HG02981 (cell line): ENCODE measurements at regions not wholly inside any gene's neighbourhood (a gene's known extent, or its start where the extent isn't known, plus 50 kb on each side); places are given as distances from the start of the nearest gene placed in this dataset.

ENCODE experiments used
- ATAC-seq: cut with Tn5 transposase; IDR thresholded peaks from one replicate; pipeline ENCODE4 v1.9.1; 2021; ENCODE audit warnings: mild to moderate bottlenecking, moderate library complexity; ENCODE audit not compliant: unreplicated experiment

- ATAC-seq: no peak
Measured at GRCh38 chr16:14362774-14363371, 267.2 kb downstream of the PARN start.

DNA sequence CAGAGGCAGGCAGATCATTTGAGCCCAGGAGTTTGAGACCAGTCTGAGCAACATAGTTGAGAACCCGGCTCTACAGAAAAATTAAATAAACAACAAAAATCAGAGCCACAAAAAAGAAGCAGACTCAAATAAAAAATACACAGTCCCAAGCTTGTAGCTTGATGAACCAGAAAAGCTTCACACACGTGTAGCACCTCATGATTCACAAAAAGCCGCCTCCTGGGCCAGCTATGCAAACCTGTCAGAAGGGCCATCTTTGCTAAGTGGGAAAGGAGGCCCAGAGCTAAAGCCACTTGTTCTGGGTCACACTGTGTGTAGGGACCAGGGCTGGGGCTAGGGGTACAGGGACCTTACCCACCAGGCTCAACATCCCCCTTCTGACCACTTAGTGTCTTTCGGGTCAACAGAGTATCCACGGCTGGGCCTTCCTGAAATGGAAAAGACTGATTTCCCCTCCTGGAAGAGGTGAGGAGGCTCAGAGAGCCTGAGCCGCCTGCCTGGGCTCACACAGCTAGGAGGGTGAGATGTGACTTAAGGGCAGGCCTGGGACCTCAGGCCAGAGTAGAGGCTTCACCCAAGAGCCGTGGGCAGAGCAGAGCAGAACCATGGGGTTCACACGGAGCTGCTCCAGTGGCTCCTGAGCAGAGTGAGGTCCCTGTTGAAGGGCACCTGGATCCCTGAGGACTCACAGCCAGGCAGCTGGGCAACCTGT lies 269.6 kb downstream of the PARN start:
- no peak for ATAC-seq

DNA sequence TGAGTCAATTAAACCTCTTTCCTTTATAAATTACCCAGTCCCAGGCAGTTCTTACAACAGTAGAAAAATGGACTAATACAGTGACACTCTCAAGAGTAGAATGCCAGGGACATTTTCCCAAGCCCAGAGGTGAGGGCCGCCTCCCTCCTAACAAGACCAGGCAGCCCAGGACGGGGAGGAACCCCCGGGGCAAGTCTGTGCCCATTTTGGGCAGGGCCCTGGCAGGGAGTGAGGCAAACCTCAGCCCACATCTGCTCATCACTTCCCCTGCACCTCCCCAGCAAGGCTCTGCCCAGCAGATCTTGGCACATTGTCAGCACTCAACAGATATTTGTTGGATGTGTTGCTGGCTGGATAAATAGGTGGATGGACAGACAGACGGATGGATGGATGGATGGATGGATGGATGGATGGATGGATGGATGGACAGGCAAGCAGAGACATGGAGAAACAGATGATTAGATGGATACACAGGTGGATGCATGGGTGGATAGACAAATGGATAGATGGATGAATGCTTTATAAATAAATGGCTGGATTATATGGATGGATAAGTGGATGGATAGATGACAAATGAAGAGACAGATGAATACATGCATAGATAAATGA lies 271.3 kb downstream of the PARN start:
- no peak for ATAC-seq

DNA sequence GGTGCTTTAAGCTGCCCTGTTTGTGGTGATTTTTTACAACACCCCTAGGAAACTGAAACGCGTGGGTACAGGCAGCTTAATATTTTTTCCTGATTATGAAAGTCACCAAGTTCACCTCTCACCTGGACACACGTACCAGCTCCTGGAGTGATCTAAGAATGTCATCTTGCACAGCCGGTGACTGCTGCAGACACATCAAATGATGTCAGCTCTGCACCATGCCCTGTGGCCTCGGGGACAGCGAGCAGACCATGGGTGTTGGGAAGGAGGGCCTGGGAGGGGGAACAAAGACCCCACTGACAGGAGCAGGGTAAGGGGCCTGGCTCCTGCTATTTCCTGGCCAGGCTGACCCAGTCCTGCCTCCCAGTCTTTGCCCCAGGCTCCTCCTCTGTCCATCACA lies 272.7 kb downstream of the PARN start:
- ATAC-seq: no peak

GRCh38 chr16:14356064-14356463 lies 274.0 kb downstream of the PARN start:
- no peak for ATAC-seq

GRCh38 chr16:14354561-14355351 lies 275.3 kb downstream of the PARN start:
- peak; percentile 90 for ATAC-seq

- ATAC-seq: no peak
Measured at GRCh38 chr16:14353340-14353739, 276.7 kb downstream of the PARN start.

DNA sequence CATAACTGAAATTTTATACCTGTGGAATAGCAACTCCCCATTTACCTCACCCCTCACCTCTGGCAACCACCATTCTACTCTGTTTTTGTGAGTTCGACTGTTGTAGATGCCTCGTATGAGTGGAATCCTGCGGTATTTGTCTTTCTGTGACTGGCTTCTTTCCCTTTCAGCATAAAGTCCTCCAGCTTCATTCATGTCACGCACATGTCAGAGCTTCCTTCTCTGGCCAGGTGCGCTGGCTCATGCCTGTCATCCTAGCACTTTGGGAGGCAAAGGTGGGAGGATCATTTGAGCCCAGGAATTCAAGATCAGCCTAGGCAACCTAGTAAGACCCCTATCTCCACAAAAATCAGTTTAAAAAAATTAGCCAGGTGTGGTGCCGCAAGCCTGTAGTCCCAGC lies 278.4 kb downstream of the PARN start:
- no peak for ATAC-seq

- ATAC-seq: no peak
Measured at GRCh38 chr16:14350626-14351025, 279.4 kb downstream of the PARN start.

GRCh38 chr16:14350081-14350480 lies 279.0 kb downstream of the MRTFB start:
- ATAC-seq: no peak

DNA sequence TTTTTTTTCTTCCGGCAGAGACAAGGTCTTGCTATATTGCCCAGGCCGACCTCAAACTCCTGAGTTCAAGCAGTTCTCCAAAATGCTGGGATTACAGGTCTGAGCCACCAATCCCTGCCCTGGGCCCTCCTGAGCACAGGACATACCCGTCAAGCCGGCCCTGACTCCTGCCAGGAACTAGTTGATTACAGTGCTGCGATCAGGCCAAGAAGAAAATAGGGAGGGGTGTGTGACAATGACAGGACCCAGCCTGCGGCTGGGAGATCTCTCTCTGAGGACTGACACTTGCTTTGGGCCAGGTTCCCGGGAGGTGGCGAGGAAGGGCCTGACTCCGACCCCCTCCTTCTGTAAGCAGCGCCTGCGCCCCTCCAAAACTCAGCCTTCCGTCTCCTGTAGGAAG lies 276.6 kb downstream of the MRTFB start:
- ATAC-seq: no peak

- ATAC-seq: no peak
Measured at GRCh38 chr16:14346278-14347142, 275.4 kb downstream of the MRTFB start.

DNA sequence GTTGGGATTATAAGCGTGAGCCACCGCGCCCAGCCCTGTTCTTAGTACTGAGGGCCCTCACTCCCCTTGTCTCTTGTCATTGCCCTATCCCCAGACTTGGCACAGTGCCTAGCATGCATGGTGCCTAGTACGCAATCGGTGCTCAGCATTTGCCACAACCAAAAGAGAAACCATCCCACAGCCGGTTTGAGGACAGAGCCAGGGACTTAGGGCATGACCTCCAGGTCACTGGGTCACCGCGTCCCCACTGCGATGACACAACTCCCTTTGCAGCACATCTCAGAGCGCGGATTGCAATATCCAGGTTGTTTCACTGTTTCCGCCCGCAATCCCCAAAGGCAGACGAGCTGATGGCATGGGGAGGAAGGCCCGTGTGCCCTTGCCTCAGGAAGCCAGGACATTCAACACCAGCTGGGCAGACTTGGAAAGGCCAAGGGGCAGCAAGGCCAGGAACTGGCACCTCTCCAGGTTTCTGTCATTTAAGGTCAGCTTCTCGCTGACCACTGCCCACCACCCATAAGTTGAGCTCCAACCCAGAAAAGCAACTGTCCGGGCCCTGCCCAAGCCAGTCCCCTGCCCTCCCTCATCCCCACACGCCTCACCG lies 274.5 kb downstream of the MRTFB start:
- ATAC-seq: no peak

DNA sequence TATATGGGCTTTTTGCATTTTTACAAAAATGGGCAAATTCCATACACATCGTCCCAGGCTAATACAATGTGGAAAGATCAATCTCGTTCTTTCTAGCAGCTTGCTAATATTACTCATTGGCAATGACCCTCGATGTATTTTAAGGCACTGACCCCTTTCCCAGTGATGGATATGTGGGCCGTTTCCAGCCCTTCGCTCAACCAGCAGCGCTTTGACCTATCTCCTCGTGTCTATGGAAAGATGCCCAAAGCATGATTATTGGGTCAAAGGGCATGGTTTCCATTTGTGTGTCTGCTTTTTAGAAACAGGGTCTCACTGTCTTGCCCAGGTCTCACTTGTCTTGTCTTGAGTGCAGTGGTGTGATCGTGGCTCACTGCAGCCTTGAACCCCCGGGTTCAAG lies 273.8 kb downstream of the MRTFB start:
- ATAC-seq: no peak

- no peak for ATAC-seq
Measured at GRCh38 chr16:14344292-14344691, 273.2 kb downstream of the MRTFB start.

GRCh38 chr16:14341324-14342225 lies 270.5 kb downstream of the MRTFB start:
- no peak for ATAC-seq

GRCh38 chr16:14339694-14340093 lies 268.6 kb downstream of the MRTFB start:
- ATAC-seq: no peak

GRCh38 chr16:14338969-14339368 lies 267.9 kb downstream of the MRTFB start:
- no peak for ATAC-seq

GRCh38 chr16:14338236-14338635 lies 267.1 kb downstream of the MRTFB start:
- ATAC-seq: no peak
